ENCODE measurements at regions not wholly inside any gene's neighbourhood (a gene's known extent, or its start where the extent isn't known, plus 50 kb on each side); places are given as distances from the start of the nearest gene placed in this dataset.

GRCh38 chr3:163562625-163563024 lies 1515.7 kb downstream of the SI start:
- H3K36me3 ChIP-seq (ENCODE audit: control insufficient read depth, low read length), result no peaks in the 10 kb centered on the region
- no peaks in the 10 kb centered on the region for H3F3A ChIP-seq (ENCODE audit: control insufficient read depth, insufficient read depth)
- no peaks in the 10 kb centered on the region for H4K20me1 ChIP-seq (ENCODE audit: control insufficient read depth, insufficient read depth, low read depth, low read length)
- H3K4me3 ChIP-seq (ENCODE audit: low read length), result no peak overlapping the region
- H3K27me3 ChIP-seq (ENCODE audit: control insufficient read depth, low read length), result no peaks in the 10 kb centered on the region
- no peaks in the 10 kb centered on the region for H3K79me2 ChIP-seq (ENCODE audit: control insufficient read depth, low read length)
- no peaks in the 10 kb centered on the region for H3K9me3 ChIP-seq (ENCODE audit: control insufficient read depth, insufficient read depth, low read length)
- no peaks in the 10 kb centered on the region for H3K4me1 ChIP-seq (ENCODE audit: control insufficient read depth, low read length)
- TF ChIP-seq, protein P1, sequence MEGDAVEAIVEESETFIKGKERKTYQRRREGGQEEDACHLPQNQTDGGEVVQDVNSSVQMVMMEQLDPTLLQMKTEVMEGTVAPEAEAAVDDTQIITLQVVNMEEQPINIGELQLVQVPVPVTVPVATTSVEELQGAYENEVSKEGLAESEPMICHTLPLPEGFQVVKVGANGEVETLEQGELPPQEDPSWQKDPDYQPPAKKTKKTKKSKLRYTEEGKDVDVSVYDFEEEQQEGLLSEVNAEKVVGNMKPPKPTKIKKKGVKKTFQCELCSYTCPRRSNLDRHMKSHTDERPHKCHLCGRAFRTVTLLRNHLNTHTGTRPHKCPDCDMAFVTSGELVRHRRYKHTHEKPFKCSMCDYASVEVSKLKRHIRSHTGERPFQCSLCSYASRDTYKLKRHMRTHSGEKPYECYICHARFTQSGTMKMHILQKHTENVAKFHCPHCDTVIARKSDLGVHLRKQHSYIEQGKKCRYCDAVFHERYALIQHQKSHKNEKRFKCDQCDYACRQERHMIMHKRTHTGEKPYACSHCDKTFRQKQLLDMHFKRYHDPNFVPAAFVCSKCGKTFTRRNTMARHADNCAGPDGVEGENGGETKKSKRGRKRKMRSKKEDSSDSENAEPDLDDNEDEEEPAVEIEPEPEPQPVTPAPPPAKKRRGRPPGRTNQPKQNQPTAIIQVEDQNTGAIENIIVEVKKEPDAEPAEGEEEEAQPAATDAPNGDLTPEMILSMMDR (IDR thresholded peaks at IDR 0.05; ENCODE audit: low read depth, low read length, poor library complexity, severe bottlenecking), result no peak
- TF ChIP-seq EZH2phosphoT487 (IDR thresholded peaks at IDR 0.05; ENCODE audit: borderline replicate concordance, low read length), result no peak
- H3K9me2 ChIP-seq (replicated peaks; ENCODE audit: control insufficient read depth, low read length), result no peaks in the 10 kb centered on the region
- H3K27ac ChIP-seq (ENCODE audit: low read depth, low read length), result no peak overlapping the region
- H3K4me2 ChIP-seq (ENCODE audit: low read length), result no peak overlapping the region

- Histone ChIP-seq H3K4me2 (ENCODE audit: low read length) (no peak overlapping the region), H3K4me1 (ENCODE audit: control insufficient read depth, low read length) (no peaks in the 10 kb centered on the region), H3F3A (ENCODE audit: control insufficient read depth, insufficient read depth) (no peaks in the 10 kb centered on the region), H4K20me1 (ENCODE audit: control insufficient read depth, insufficient read depth, low read depth, low read length) (no peaks in the 10 kb centered on the region), H3K27ac (ENCODE audit: low read depth, low read length) (no peak overlapping the region), H3K27me3 (ENCODE audit: control insufficient read depth, low read length) (no peaks in the 10 kb centered on the region), H3K79me2 (ENCODE audit: control insufficient read depth, low read length) (no peaks in the 10 kb centered on the region), H3K36me3 (ENCODE audit: control insufficient read depth, low read length) (no peaks in the 10 kb centered on the region), H3K9me3 (ENCODE audit: control insufficient read depth, insufficient read depth, low read length) (no peaks in the 10 kb centered on the region), H3K4me3 (ENCODE audit: low read length) (no peak overlapping the region), H3K9me2 (replicated peaks; ENCODE audit: control insufficient read depth, low read length) (no peaks in the 10 kb centered on the region)
- TF ChIP-seq, protein P1 (IDR thresholded peaks at IDR 0.05; ENCODE audit: low read depth, low read length, poor library complexity, severe bottlenecking), result no peak
- no peak for TF ChIP-seq EZH2phosphoT487 (IDR thresholded peaks at IDR 0.05; ENCODE audit: borderline replicate concordance, low read length)
Observed at GRCh38 chr3:163561151-163561550, 1517.1 kb downstream of the SI start.

GRCh38 chr3:163560459-163560858 lies 1517.8 kb downstream of the SI start:
- Histone ChIP-seq H3K9me2 (replicated peaks; ENCODE audit: control insufficient read depth, low read length) (no peaks in the 10 kb centered on the region), H3K27me3 (ENCODE audit: control insufficient read depth, low read length) (no peaks in the 10 kb centered on the region), H3K36me3 (ENCODE audit: control insufficient read depth, low read length) (no peaks in the 10 kb centered on the region), H3K4me1 (ENCODE audit: control insufficient read depth, low read length) (no peaks in the 10 kb centered on the region), H3K27ac (ENCODE audit: low read depth, low read length) (no peak overlapping the region), H3K4me3 (ENCODE audit: low read length) (no peak overlapping the region), H4K20me1 (ENCODE audit: control insufficient read depth, insufficient read depth, low read depth, low read length) (no peaks in the 10 kb centered on the region), H3K79me2 (ENCODE audit: control insufficient read depth, low read length) (no peaks in the 10 kb centered on the region), H3F3A (ENCODE audit: control insufficient read depth, insufficient read depth) (no peaks in the 10 kb centered on the region), H3K9me3 (ENCODE audit: control insufficient read depth, insufficient read depth, low read length) (no peaks in the 10 kb centered on the region), H3K4me2 (ENCODE audit: low read length) (no peak overlapping the region)
- TF ChIP-seq, protein P1 (IDR thresholded peaks at IDR 0.05; ENCODE audit: low read depth, low read length, poor library complexity, severe bottlenecking), result no peak
- TF ChIP-seq EZH2phosphoT487 (IDR thresholded peaks at IDR 0.05; ENCODE audit: borderline replicate concordance, low read length), result no peak

Measured in DOHH2 (cell line).